HEK293 (cell line): ENCODE measurements at regions not wholly inside any gene's neighbourhood (a gene's known extent, or its start where the extent isn't known, plus 50 kb on each side); places are given as distances from the start of the nearest gene placed in this dataset.

ENCODE experiments used
- CTCF ChIA-PET: fragments of 350-600 bp; formaldehyde crosslinking; extraction: SDS; loops from one replicate; lab custom pipeline; 2021; ENCODE audit warnings: antibody characterized with exemption; lab: Yijun Ruan, JAX
- POLR2A ChIA-PET: fragments of 300-600 bp; formaldehyde crosslinking; extraction: SDS; loops from one replicate; lab custom pipeline; 2020; ENCODE audit warnings: antibody characterized with exemption, inconsistent platforms; lab: Yijun Ruan, JAX
- H3K27ac ChIP-seq: fragments of 200-500 bp; sonication (Bioruptor generic); 2 replicates; pipeline ENCODE4 v1.5.1; 2014; ENCODE audit warnings: low read depth, low read length, control low read depth, inconsistent platforms; ENCODE audit errors: extremely low read depth
- H3K36me3 ChIP-seq, 2 experiments: fragments of 200-500 bp in 1 of 2; sonication (Bioruptor generic) in 1 of 2; 1 replicate in 1 of 2; 2 replicates in 1 of 2; pipeline ENCODE4 v1.5.1; 2014 to 2017; ENCODE audit warnings: inconsistent platforms in 2 of 2, low read length in 2 of 2; ENCODE audit not compliant: control insufficient read depth in 2 of 2, insufficient read depth in 1 of 2
- H3K4me1 ChIP-seq: fragments of 200-500 bp; sonication (Bioruptor generic); 2 replicates; pipeline ENCODE4 v1.5.1; 2014; ENCODE audit warnings: mild to moderate bottlenecking, low read length, inconsistent platforms; ENCODE audit not compliant: control insufficient read depth, insufficient read depth
- H3K4me3 ChIP-seq: 2 replicates; pipeline ENCODE4 v1.5.1; 2011; ENCODE audit warnings: low read depth, mild to moderate bottlenecking, control low read depth, low read length, moderate library complexity
- H3K9me3 ChIP-seq: fragments of 200-500 bp; sonication (Bioruptor generic); 2 replicates; pipeline ENCODE4 v1.5.1; 2014; ENCODE audit warnings: low read depth, low read length, inconsistent platforms; ENCODE audit not compliant: control insufficient read depth, insufficient read depth
- GFI1B ChIP-seq: fragments of 450-650 bp; formaldehyde crosslinking; IDR thresholded peaks from 2 replicates; pipeline ENCODE4 v1.5.1; 2016; ENCODE audit warnings: missing biosample characterization, missing genetic modification characterization
- GLI2 ChIP-seq: fragments of 450-650 bp; formaldehyde crosslinking; IDR thresholded peaks from 2 replicates; pipeline ENCODE4; 2017; ENCODE audit warnings: missing biosample characterization, missing genetic modification characterization, low read depth, borderline replicate concordance
- ZFP37 ChIP-seq: fragments of 450-650 bp; formaldehyde crosslinking; IDR thresholded peaks from 2 replicates; pipeline ENCODE4 v1.5.1; 2016; ENCODE audit warnings: missing biosample characterization, missing genetic modification characterization
- ZNF155 ChIP-seq: fragments of 450-650 bp; formaldehyde crosslinking; IDR thresholded peaks from 2 replicates; pipeline ENCODE4 v1.5.1; 2016; ENCODE audit warnings: missing biosample characterization, missing genetic modification characterization
- ZNF16 ChIP-seq: fragments of 450-650 bp; formaldehyde crosslinking; IDR thresholded peaks from 2 replicates; pipeline ENCODE4 v1.5.1; 2016; ENCODE audit warnings: low read depth, missing biosample characterization, missing genetic modification characterization
- ZNF311 ChIP-seq: fragments of 450-650 bp; formaldehyde crosslinking; IDR thresholded peaks from 2 replicates; pipeline ENCODE4 v1.5.1; 2017; ENCODE audit warnings: missing biosample characterization, missing genetic modification characterization, borderline replicate concordance
- ZNF366 ChIP-seq: fragments of 450-650 bp; formaldehyde crosslinking; conservative IDR thresholded peaks from 2 replicates; pipeline ENCODE4 v1.5.1; 2016; ENCODE audit warnings: missing biosample characterization, missing genetic modification characterization
- ZNF514 ChIP-seq: fragments of 450-650 bp; formaldehyde crosslinking; IDR thresholded peaks from 2 replicates; pipeline ENCODE4 v1.5.1; 2016; ENCODE audit warnings: missing biosample characterization, missing genetic modification characterization
- ZNF544 ChIP-seq: fragments of 450-650 bp; formaldehyde crosslinking; IDR thresholded peaks from 2 replicates; pipeline ENCODE4 v1.5.0; 2017; ENCODE audit warnings: missing biosample characterization, missing genetic modification characterization
- ZNF610 ChIP-seq: fragments of 450-650 bp; formaldehyde crosslinking; IDR thresholded peaks from 2 replicates; pipeline ENCODE4 v1.5.1; 2016; ENCODE audit warnings: missing biosample characterization, missing genetic modification characterization, borderline replicate concordance
- ZNF623 ChIP-seq: fragments of 450-650 bp; formaldehyde crosslinking; IDR thresholded peaks from 2 replicates; pipeline ENCODE4 v1.5.1; 2016; ENCODE audit warnings: missing biosample characterization, missing genetic modification characterization
- ZNF624 ChIP-seq: fragments of 450-650 bp; formaldehyde crosslinking; IDR thresholded peaks from 2 replicates; pipeline ENCODE4 v1.5.1; 2017; ENCODE audit warnings: missing biosample characterization, missing genetic modification characterization
- ZNF747 ChIP-seq: fragments of 450-650 bp; formaldehyde crosslinking; IDR thresholded peaks from 2 replicates; pipeline ENCODE4 v1.5.1; 2016; ENCODE audit warnings: missing biosample characterization, missing genetic modification characterization
- ZSCAN23 ChIP-seq: fragments of 450-650 bp; formaldehyde crosslinking; IDR thresholded peaks from 2 replicates; pipeline ENCODE4 v1.5.1; 2016; ENCODE audit warnings: missing biosample characterization, missing genetic modification characterization
- TF ChIP-seq, protein P1 (sequence below): fragments of 450-650 bp; formaldehyde crosslinking; IDR thresholded peaks from 2 replicates; pipeline ENCODE4 v1.5.1; 2016; ENCODE audit warnings: missing biosample characterization, missing genetic modification characterization
- TF ChIP-seq, protein P2 (sequence below): fragments of 450-650 bp; formaldehyde crosslinking; IDR thresholded peaks from 2 replicates; pipeline ENCODE4 v1.5.1; 2016; ENCODE audit warnings: missing biosample characterization, missing genetic modification characterization
- TF ChIP-seq, protein P3 (sequence below): fragments of 450-650 bp; formaldehyde crosslinking; IDR thresholded peaks from 2 replicates; pipeline ENCODE4 v1.5.1; 2016; ENCODE audit warnings: missing biosample characterization, missing genetic modification characterization, low read depth
- TF ChIP-seq, protein P4 (sequence below): fragments of 450-650 bp; formaldehyde crosslinking; IDR thresholded peaks from 2 replicates; pipeline ENCODE4 v1.5.1; 2017; ENCODE audit warnings: missing biosample characterization, missing genetic modification characterization
- TF ChIP-seq, protein P5 (sequence below): fragments of 450-650 bp; formaldehyde crosslinking; conservative IDR thresholded peaks from 2 replicates; pipeline ENCODE4 v1.5.1; 2016; ENCODE audit warnings: low read depth, missing biosample characterization, missing genetic modification characterization
- TF ChIP-seq, protein P6 (sequence below): fragments of 450-650 bp; formaldehyde crosslinking; conservative IDR thresholded peaks from 2 replicates; pipeline ENCODE4 v1.5.1; 2016; ENCODE audit warnings: low read depth, missing biosample characterization, missing genetic modification characterization

DNA sequence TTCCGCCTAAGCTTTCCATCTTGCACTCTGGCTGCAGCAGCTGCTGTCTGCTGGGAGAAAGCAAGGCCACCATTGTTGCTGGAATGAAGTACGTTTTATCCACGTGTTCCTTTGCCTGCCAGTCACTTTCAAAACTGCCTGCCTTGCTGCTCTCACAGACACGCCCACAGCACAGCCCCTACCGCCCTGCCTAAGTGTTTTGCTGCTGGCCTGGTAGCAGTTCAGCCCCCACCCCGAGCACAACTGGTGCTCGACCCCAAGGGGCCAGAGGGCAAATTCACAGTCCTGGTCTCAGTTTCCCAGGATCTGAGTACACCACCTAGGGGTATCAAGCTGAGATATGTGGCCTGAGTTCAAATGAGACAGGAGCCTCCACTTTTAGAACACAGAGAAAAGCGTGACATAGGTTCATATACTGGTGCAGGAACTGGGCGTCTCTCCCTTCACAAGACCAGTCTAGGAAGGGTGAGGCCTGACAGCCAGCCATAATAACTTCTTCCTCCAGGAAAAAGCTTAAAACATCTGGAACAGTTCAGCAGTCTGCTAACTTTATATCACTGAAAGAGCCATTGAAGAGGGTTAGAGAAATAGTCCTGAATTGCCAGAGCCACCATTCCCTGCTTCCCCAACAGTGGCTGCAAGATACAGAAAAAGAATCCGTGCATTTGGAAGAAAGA lies 1012.3 kb downstream of the ZPLD1 start:
- POLR2A ChIA-PET: no interaction called here
- CTCF ChIA-PET: no interaction called here
- no peaks in the 10 kb centered on the region for H3K4me1 ChIP-seq
- no peaks in the 10 kb centered on the region for H3K9me3 ChIP-seq
- no peak overlapping the region for H3K27ac ChIP-seq
- H3K36me3 ChIP-seq: no peaks in the 10 kb centered on the region
- TF ChIP-seq ZNF610 (tag by site-specific recombination): no peak
- TF ChIP-seq ZNF514 (tag by site-specific recombination): no peak
- TF ChIP-seq ZNF544 (tag by site-specific recombination): no peak
- TF ChIP-seq, protein P1, sequence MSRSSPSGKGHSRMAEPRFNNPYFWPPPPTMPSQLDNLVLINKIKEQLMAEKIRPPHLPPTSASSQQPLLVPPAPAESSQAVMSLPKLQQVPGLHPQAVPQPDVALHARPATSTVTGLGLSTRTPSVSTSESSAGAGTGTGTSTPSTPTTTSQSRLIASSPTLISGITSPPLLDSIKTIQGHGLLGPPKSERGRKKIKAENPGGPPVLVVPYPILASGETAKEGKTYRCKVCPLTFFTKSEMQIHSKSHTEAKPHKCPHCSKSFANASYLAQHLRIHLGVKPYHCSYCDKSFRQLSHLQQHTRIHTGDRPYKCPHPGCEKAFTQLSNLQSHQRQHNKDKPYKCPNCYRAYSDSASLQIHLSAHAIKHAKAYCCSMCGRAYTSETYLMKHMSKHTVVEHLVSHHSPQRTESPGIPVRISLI (tag by site-specific recombination): no peak
- TF ChIP-seq ZNF623 (tag by site-specific recombination): no peak
- TF ChIP-seq ZNF16 (tag by site-specific recombination): no peak
- TF ChIP-seq ZNF747: no peak
- TF ChIP-seq, protein P2, sequence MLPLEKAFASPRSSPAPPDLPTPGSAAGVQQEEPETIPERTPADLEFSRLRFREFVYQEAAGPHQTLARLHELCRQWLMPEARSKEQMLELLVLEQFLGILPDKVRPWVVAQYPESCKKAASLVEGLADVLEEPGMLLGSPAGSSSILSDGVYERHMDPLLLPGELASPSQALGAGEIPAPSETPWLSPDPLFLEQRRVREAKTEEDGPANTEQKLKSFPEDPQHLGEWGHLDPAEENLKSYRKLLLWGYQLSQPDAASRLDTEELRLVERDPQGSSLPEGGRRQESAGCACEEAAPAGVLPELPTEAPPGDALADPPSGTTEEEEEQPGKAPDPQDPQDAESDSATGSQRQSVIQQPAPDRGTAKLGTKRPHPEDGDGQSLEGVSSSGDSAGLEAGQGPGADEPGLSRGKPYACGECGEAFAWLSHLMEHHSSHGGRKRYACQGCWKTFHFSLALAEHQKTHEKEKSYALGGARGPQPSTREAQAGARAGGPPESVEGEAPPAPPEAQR (tag by site-specific recombination): no peak
- TF ChIP-seq, protein P3, sequence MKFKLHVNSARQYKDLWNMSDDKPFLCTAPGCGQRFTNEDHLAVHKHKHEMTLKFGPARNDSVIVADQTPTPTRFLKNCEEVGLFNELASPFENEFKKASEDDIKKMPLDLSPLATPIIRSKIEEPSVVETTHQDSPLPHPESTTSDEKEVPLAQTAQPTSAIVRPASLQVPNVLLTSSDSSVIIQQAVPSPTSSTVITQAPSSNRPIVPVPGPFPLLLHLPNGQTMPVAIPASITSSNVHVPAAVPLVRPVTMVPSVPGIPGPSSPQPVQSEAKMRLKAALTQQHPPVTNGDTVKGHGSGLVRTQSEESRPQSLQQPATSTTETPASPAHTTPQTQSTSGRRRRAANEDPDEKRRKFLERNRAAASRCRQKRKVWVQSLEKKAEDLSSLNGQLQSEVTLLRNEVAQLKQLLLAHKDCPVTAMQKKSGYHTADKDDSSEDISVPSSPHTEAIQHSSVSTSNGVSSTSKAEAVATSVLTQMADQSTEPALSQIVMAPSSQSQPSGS: no peak
- TF ChIP-seq, protein P4, sequence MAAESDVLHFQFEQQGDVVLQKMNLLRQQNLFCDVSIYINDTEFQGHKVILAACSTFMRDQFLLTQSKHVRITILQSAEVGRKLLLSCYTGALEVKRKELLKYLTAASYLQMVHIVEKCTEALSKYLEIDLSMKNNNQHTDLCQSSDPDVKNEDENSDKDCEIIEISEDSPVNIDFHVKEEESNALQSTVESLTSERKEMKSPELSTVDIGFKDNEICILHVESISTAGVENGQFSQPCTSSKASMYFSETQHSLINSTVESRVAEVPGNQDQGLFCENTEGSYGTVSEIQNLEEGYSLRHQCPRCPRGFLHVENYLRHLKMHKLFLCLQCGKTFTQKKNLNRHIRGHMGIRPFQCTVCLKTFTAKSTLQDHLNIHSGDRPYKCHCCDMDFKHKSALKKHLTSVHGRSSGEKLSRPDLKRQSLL (tag by site-specific recombination): no peak
- no peak overlapping the region for H3K4me3 ChIP-seq

DNA sequence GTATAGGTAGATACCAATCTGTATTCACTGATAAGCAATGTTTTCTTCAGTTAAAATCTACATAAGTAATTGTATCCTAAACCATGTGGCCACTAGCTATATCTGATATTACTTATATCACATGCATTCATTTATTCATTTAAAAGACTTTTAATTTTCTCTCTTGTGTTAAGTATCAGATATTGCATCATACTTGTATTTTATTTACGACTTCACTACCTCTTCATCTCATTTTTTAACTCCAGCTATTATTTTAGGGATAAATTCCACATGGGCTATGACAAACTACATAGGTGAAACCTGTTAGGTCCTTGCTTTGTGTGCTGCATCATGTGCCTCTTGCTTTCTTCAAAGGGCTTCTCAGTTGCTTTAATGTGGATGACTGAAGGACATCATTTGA lies 1018.3 kb downstream of the ZPLD1 start:
- CTCF ChIA-PET: interaction anchor here (1.4 kb wide), 1 partner anchor 10 kb away, joined by 4 read pairs; no protein-coding TSS in a partner anchor

DNA sequence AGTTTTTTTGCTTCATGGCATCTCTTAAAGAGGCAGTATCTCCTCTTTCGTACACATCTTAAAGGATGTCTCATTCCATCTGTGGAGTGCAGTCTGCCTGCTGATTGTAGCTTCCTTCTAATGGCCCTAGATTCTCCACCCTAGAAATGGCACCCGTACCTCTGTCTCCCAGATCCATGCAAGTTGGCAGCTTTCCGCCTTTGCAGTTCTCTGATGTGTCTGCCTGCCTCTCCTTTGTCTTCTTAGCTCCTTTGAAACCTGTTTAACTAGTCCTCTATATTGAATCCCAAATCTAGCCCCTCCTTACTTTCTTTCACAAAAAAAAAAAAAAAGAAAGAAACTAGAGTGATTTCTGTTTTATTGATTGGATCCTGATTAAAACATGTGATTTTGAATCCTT lies 1025.0 kb downstream of the ZPLD1 start:
- Histone ChIP-seq H3K9me3 (no peaks in the 10 kb centered on the region), H3K27ac (no peak overlapping the region), H3K36me3 (no peaks in the 10 kb centered on the region), H3K4me1 (no peaks in the 10 kb centered on the region), H3K4me3 (no peak overlapping the region)
- POLR2A ChIA-PET: no interaction called here
- CTCF ChIA-PET: no interaction called here
- TF ChIP-seq ZNF311 (tag by site-specific recombination): no peak
- TF ChIP-seq ZNF624 (tag by site-specific recombination): no peak
- TF ChIP-seq, protein P5, sequence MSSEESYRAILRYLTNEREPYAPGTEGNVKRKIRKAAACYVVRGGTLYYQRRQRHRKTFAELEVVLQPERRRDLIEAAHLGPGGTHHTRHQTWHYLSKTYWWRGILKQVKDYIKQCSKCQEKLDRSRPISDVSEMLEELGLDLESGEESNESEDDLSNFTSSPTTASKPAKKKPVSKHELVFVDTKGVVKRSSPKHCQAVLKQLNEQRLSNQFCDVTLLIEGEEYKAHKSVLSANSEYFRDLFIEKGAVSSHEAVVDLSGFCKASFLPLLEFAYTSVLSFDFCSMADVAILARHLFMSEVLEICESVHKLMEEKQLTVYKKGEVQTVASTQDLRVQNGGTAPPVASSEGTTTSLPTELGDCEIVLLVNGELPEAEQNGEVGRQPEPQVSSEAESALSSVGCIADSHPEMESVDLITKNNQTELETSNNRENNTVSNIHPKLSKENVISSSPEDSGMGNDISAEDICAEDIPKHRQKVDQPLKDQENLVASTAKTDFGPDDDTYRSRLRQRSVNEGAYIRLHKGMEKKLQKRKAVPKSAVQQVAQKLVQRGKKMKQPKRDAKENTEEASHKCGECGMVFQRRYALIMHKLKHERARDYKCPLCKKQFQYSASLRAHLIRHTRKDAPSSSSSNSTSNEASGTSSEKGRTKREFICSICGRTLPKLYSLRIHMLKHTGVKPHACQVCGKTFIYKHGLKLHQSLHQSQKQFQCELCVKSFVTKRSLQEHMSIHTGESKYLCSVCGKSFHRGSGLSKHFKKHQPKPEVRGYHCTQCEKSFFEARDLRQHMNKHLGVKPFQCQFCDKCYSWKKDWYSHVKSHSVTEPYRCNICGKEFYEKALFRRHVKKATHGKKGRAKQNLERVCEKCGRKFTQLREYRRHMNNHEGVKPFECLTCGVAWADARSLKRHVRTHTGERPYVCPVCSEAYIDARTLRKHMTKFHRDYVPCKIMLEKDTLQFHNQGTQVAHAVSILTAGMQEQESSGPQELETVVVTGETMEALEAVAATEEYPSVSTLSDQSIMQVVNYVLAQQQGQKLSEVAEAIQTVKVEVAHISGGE (tag by site-specific recombination): no peak
- no peak for TF ChIP-seq ZFP37 (tag by site-specific recombination)
- TF ChIP-seq, protein P6, sequence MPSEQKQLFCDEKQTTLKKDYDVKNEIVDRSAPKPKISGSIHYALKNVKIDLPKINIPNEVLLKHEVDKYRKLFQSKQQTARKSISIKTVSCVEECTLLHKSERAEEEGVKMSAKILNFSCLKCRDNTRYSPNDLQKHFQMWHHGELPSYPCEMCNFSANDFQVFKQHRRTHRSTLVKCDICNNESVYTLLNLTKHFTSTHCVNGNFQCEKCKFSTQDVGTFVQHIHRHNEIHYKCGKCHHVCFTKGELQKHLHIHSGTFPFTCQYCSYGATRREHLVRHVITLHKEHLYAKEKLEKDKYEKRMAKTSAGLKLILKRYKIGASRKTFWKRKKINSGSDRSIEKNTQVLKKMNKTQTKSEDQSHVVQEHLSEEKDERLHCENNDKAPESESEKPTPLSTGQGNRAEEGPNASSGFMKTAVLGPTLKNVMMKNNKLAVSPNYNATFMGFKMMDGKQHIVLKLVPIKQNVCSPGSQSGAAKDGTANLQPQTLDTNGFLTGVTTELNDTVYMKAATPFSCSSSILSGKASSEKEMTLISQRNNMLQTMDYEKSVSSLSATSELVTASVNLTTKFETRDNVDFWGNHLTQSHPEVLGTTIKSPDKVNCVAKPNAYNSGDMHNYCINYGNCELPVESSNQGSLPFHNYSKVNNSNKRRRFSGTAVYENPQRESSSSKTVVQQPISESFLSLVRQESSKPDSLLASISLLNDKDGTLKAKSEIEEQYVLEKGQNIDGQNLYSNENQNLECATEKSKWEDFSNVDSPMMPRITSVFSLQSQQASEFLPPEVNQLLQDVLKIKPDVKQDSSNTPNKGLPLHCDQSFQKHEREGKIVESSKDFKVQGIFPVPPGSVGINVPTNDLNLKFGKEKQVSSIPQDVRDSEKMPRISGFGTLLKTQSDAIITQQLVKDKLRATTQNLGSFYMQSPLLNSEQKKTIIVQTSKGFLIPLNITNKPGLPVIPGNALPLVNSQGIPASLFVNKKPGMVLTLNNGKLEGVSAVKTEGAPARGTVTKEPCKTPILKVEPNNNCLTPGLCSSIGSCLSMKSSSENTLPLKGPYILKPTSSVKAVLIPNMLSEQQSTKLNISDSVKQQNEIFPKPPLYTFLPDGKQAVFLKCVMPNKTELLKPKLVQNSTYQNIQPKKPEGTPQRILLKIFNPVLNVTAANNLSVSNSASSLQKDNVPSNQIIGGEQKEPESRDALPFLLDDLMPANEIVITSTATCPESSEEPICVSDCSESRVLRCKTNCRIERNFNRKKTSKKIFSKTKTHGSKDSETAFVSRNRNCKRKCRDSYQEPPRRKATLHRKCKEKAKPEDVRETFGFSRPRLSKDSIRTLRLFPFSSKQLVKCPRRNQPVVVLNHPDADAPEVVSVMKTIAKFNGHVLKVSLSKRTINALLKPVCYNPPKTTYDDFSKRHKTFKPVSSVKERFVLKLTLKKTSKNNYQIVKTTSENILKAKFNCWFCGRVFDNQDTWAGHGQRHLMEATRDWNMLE (tag by site-specific recombination): no peak

More for the DNA sequence above, 1018.3 kb downstream of the ZPLD1 start:
- Histone ChIP-seq H3K27ac (no peak overlapping the region), H3K4me3 (no peak overlapping the region), H3K9me3 (no peaks in the 10 kb centered on the region), H3K36me3 (no peaks in the 10 kb centered on the region), H3K4me1 (no peaks in the 10 kb centered on the region)
- TF ChIP-seq ZNF155 (tag by site-specific recombination) (no peak), GFI1B (no peak), ZNF366 (tag by site-specific recombination) (no peak), GLI2 (tag by site-specific recombination) (no peak), ZSCAN23 (tag by site-specific recombination) (no peak)
- POLR2A ChIA-PET: no interaction called here
